GM04503 (cell line): ENCODE measurements at regions not wholly inside any gene's neighbourhood (a gene's known extent, or its start where the extent isn't known, plus 50 kb on each side); places are given as distances from the start of the nearest gene placed in this dataset.

ENCODE experiments used
- DNase-seq: peaks from one replicate; pipeline ENCODE4 v3.0.0-alpha.2; 2012; ENCODE audit warnings: low read depth

- DNase-seq, result no peak
Measured at GRCh38 chr11:127733552-127733951, 733.0 kb upstream of the KIRREL3 start.

GRCh38 chr11:127726367-127726766 lies 725.8 kb upstream of the KIRREL3 start:
- no peak for DNase-seq

GRCh38 chr11:127723714-127724113 lies 723.1 kb upstream of the KIRREL3 start:
- no peak for DNase-seq

GRCh38 chr11:127713226-127713625 lies 712.7 kb upstream of the KIRREL3 start:
- no peak for DNase-seq

- DNase-seq, result no peak
Measured at GRCh38 chr11:127711748-127712147, 711.2 kb upstream of the KIRREL3 start.

GRCh38 chr11:127710831-127711230 lies 710.3 kb upstream of the KIRREL3 start:
- DNase-seq, result no peak

- DNase-seq, result no peak
Measured at GRCh38 chr11:127709960-127710359, 709.4 kb upstream of the KIRREL3 start.

- DNase-seq, result no peak
Measured at GRCh38 chr11:127693686-127694085, 693.1 kb upstream of the KIRREL3 start.

GRCh38 chr11:127683321-127683720 lies 682.8 kb upstream of the KIRREL3 start:
- DNase-seq, result no peak

- DNase-seq, result no peak
Measured at GRCh38 chr11:127679816-127680545, 679.4 kb upstream of the KIRREL3 start.

GRCh38 chr11:127678631-127679030 lies 678.1 kb upstream of the KIRREL3 start:
- DNase-seq, result no peak

GRCh38 chr11:127677660-127678425 lies 677.3 kb upstream of the KIRREL3 start:
- DNase-seq, result no peak

GRCh38 chr11:127675581-127675980 lies 675.0 kb upstream of the KIRREL3 start:
- no peak for DNase-seq

GRCh38 chr11:127674754-127675153 lies 674.2 kb upstream of the KIRREL3 start:
- DNase-seq, result no peak

GRCh38 chr11:127670374-127671119 lies 670.0 kb upstream of the KIRREL3 start:
- no peak for DNase-seq

GRCh38 chr11:127656116-127656836 lies 655.7 kb upstream of the KIRREL3 start:
- no peak for DNase-seq

- no peak for DNase-seq
Measured at GRCh38 chr11:127653076-127653475, 652.5 kb upstream of the KIRREL3 start.

- no peak for DNase-seq
Measured at GRCh38 chr11:127651888-127652221, 651.3 kb upstream of the KIRREL3 start.

GRCh38 chr11:127651175-127651887 lies 650.8 kb upstream of the KIRREL3 start:
- DNase-seq, result peak; percentile 66

- no peak for DNase-seq
Measured at GRCh38 chr11:127649958-127650357, 649.4 kb upstream of the KIRREL3 start.

GRCh38 chr11:127649071-127649470 lies 648.5 kb upstream of the KIRREL3 start:
- DNase-seq, result no peak

GRCh38 chr11:127648583-127648982 lies 648.0 kb upstream of the KIRREL3 start:
- DNase-seq, result no peak
